Kidney tubule cell (primary cell): ENCODE measurements at regions not wholly inside any gene's neighbourhood (a gene's known extent, or its start where the extent isn't known, plus 50 kb on each side); places are given as distances from the start of the nearest gene placed in this dataset.
A peak's percentile ranks its signal among the peaks of the same experiment; 100 is the strongest.

Source experiments
- DNase-seq: peaks from one replicate; pipeline ENCODE4 v3.0.0-alpha.2; 2018; ENCODE audit warnings: low spot score

- no peak for DNase-seq
Measured at GRCh38 chr4:13126976-13127910, 356.9 kb downstream of the RAB28 start.

DNA sequence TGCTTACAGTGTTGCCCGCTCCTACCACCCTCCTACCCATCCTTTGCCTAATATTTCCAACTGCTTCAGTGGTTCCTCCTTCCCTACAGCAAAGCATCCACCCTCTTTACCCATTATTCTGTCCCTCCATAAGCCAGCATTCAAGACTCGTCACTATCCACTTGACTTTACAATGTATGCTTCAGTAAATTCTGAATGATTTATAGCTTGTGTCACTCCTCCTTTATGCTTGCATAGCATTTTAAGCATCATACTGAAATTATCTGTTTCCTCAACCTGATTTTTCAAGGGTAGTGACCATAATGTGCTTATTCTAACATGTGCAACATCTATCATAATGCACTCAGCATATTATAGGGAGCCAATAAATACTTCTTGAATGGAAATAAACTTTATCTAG is 365.5 kb downstream of the RAB28 start:
- no peak for DNase-seq

GRCh38 chr4:13117185-13117584 is 367.0 kb downstream of the RAB28 start:
- no peak for DNase-seq

DNA sequence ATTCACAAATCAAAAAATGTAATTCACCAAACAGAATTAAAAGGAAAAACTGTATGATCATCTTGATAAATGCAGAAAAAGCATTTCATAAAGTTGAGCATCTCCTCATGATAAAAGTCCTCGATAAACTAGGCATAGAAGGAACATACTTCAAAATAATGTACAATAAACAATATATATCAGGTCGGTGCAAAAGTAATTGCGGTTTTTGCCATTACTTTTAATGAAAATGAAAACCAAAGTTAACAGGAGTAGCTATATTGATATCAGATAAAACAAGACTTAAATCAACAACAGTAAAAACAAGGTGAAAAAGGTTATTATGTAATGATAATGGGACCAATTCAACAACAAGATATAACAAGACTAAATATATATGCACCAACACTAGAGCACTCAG is 372.1 kb downstream of the RAB28 start:
- DNase-seq = no peak

GRCh38 chr4:13109536-13109935 is 374.6 kb downstream of the RAB28 start:
- DNase-seq = no peak

DNA sequence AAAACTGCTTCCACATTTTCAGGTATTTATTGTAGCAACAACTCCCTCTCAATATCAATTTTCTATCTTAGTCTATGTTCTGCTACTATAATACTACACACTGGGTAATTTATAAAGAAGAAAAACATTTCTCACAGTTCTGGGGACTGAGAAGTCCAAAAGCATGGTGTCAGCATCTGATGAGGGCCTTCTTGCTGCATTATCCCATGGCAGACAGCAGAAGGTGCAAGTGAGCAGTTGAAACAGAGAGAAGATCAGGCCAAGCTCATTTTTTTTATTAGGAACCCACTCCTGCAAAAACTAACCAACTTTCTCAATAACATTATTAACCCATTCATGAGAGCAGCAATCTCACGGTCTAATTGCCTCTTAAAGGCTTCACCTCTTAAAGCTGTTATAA is 376.0 kb downstream of the RAB28 start:
- no peak for DNase-seq

DNA sequence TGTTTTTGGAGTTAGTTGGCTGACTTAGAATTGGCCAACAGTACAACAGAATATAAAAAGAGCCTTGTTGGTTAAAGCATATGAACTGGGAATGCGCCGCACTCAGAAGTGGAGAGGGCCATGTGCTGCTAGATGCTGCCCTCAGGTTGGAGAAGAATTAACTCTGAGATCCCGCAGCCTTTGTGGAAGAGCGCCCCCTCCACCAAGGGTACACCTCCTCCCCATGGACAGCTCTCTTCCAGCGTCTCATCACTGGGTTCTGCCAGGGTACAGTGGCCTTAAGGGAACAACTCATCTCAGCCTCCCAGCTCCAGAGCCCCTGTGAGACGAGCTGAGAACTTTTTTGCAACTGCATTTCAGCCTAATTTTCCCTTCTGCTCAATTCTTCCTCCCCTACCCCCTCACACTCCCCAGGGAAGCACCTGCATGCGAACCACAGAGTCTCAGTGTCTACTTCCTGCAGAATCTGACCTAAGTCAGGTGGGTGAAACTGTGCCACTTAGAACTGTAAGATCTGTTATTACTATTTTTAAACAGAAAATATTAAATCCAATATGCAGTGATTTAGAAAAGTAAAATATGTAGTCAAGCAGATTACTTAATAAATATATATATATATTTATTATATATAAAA is 380.6 kb downstream of the RAB28 start:
- DNase-seq = no peak

- DNase-seq = no peak
Measured at GRCh38 chr4:13102092-13102742, 381.9 kb downstream of the RAB28 start.

GRCh38 chr4:13097971-13098370 is 386.2 kb downstream of the RAB28 start:
- no peak for DNase-seq

DNA sequence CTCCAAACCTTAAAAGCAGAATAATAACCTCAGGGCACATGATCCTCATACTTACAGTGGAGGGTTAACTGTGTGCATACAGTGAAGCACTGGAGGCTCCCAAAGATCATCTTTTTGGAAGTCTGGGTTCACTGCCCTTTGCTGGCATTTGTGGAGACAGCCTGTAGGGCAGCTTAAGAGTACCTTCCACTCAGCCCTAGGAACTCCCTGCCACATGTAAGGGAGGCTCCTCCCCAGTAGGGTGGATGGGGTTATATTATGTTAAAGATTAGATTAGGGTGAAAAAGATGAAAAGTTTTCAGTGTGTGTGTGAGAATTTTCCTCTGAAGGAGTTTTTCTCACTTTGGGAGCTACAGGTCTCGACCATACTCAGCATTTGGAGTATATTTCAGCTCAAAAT is 388.4 kb downstream of the RAB28 start:
- DNase-seq = no peak

DNA sequence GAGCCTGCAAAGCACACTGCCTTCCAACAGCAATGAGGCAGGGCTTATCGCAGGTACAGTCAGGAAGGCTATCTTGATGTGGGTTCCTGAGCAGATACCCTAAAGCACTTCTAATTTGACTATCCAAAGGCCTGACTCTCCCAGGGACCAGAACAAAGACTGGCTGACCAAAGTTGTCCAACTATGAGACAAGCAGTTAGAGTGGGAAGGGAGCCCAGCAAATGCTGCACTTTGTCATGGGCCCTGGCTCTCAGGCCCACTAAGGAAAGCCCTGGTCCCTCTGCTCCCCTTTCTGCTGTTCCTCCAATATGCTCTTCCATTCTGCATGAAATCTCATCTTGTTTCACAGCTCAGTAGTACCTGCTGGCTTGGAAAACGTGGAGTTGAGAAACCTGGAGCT is 391.0 kb downstream of the RAB28 start:
- DNase-seq = no peak

DNA sequence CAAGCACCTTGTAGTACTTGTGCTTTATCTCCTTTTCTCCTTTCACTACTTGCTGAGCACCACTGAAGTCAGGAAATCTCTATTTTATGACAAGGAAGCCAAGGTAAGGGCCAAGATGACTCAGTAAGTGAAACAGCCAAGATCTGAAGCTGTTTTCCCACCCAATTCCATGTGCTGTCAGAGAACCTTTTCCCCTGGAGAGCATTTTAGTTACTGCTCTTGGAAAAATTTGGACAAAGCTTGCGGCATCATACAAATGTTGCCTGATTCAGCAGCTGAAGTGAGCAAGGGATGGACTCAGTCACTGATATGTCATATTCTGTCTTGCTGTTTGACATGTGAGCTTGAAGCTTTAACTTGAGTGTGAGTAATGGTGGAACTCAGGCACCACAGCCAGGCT is 391.4 kb downstream of the RAB28 start:
- no peak for DNase-seq

GRCh38 chr4:13089659-13089998 is 394.5 kb downstream of the RAB28 start:
- no peak for DNase-seq

GRCh38 chr4:13088726-13089658 is 395.1 kb downstream of the RAB28 start:
- DNase-seq = no peak

DNA sequence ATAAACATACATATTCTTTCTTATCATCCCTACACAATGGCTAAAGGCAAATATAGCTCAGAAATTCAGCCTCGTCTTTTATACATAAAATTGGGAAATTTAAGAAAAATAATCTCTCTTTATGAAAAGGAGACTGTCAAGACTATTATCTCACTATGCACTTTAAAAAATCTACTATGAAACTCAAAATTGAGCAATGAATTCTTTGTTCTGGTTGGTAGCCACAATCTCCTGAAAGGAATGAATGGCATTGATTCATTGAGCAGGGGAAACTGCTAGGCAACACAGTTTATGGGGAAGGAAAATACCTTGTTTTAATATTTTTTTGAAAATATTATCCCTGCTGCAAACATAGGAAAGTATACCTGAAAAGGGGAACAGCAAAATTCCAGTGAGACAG is 397.1 kb downstream of the RAB28 start:
- no peak for DNase-seq

- no peak for DNase-seq
Measured at GRCh38 chr4:13084210-13084609, 399.9 kb downstream of the RAB28 start.

DNA sequence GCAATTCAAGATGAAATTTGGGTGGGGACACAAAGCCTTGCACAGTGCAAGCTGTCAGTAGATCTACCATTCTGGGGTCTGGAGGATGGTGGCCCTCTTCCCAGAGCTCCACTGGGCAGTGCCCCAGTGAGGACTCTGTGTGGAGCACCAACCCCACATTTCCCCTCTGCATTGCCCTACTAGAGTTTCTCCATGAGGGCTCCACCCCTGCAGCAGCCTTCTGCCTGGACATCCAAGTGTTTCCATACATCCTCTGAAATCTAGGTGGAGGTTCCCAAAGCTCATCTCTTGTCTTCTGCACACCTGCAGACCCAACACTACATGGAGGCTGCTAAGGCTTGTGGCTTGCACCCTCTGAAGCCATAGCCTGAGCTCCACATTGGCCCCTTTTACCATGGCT is 402.3 kb downstream of the RAB28 start:
- no peak for DNase-seq

GRCh38 chr4:13067077-13067476 is 417.1 kb downstream of the RAB28 start:
- no peak for DNase-seq

- peak; percentile 5 for DNase-seq
Measured at GRCh38 chr4:13059019-13059418, 425.1 kb downstream of the RAB28 start.

- no peak for DNase-seq
Measured at GRCh38 chr4:13056630-13057189, 427.4 kb downstream of the RAB28 start.

DNA sequence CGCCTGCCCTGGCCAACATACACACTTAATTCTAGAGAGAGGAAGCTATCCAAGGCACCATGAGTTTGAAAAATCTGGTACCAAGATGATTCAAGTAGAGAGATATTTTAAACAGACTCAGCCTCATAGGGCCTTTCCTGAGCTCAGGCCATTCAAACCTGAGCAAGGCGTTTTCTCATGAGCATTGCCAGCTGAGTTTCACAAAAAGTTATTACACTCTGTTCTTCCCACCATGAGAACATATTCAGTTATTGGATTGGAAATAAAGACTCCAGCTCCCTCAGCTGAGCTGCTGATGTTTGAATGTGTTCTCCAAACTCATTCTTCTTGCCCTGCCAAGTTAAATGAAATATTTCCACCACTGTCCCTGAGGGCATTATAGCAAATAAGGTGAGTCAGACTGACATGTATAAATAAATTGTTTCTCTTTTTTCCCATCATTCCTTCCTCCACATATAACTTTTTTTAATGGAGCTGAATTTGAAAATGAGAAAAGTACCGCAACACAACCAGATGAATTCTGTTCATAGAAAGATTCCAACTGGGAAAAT is 429.6 kb downstream of the RAB28 start:
- no peak for DNase-seq
